GM19463 (cell line): ENCODE measurements at regions not wholly inside any gene's neighbourhood (a gene's known extent, or its start where the extent isn't known, plus 50 kb on each side); places are given as distances from the start of the nearest gene placed in this dataset.
A peak's percentile ranks its signal among the peaks of the same experiment; 100 is the strongest.
"Not testable (repeated sequence)": the region's sequence is repeated elsewhere in the genome, so short reads cannot be mapped to it uniquely, and the experiment has no call there.

Experiments used
- ATAC-seq: cut with Tn5 transposase; IDR thresholded peaks from one replicate; pipeline ENCODE4 v1.9.1; 2021; ENCODE audit warnings: mild to moderate bottlenecking, moderate library complexity; ENCODE audit not compliant: unreplicated experiment

GRCh38 chr12:72723732-72724131, 451.6 kb downstream of the TRHDE start:
- no peak for ATAC-seq

- no peak for ATAC-seq
Measured at GRCh38 chr12:72729451-72730010, 457.4 kb downstream of the TRHDE start.

GRCh38 chr12:72734581-72734980, 462.4 kb downstream of the TRHDE start:
- no peak for ATAC-seq

GRCh38 chr12:72738811-72739210, 466.6 kb downstream of the TRHDE start:
- no peak for ATAC-seq

GRCh38 chr12:72740064-72740463, 467.9 kb downstream of the TRHDE start:
- no peak for ATAC-seq

- ATAC-seq = no peak
Measured at GRCh38 chr12:72742568-72742967, 470.4 kb downstream of the TRHDE start.

- ATAC-seq = no peak
Measured at GRCh38 chr12:72746048-72746447, 473.9 kb downstream of the TRHDE start.

- ATAC-seq = no peak
Measured at GRCh38 chr12:72747111-72747849, 475.1 kb downstream of the TRHDE start.

GRCh38 chr12:72748971-72749370, 476.8 kb downstream of the TRHDE start:
- no peak for ATAC-seq

- ATAC-seq = no peak
Measured at GRCh38 chr12:72753571-72753970, 481.4 kb downstream of the TRHDE start.

- not testable (repeated sequence) for ATAC-seq
Measured at GRCh38 chr12:72754026-72754425, 481.9 kb downstream of the TRHDE start.

GRCh38 chr12:72766517-72766916, 494.3 kb downstream of the TRHDE start:
- no peak for ATAC-seq

GRCh38 chr12:72774023-72774422, 501.9 kb downstream of the TRHDE start:
- ATAC-seq = no peak

- ATAC-seq = no peak
Measured at GRCh38 chr12:72777806-72778205, 505.6 kb downstream of the TRHDE start.

- no peak for ATAC-seq
Measured at GRCh38 chr12:72790273-72790672, 518.1 kb downstream of the TRHDE start.

GRCh38 chr12:72792889-72793288, 520.7 kb downstream of the TRHDE start:
- no peak for ATAC-seq

- ATAC-seq = no peak
Measured at GRCh38 chr12:72793796-72794195, 521.6 kb downstream of the TRHDE start.

GRCh38 chr12:72815421-72815820, 543.3 kb downstream of the TRHDE start:
- ATAC-seq = no peak

GRCh38 chr12:72828662-72829324, 556.6 kb downstream of the TRHDE start:
- ATAC-seq = peak; percentile 73

- no peak for ATAC-seq
Measured at GRCh38 chr12:72829838-72830237, 557.7 kb downstream of the TRHDE start.

- ATAC-seq = no peak
Measured at GRCh38 chr12:72832024-72832423, 559.9 kb downstream of the TRHDE start.

GRCh38 chr12:72836194-72836593, 564.0 kb downstream of the TRHDE start:
- ATAC-seq = no peak
